NCI-H1092 treated with DMSO at 0.1 percent for 48 hours (cell line): ENCODE measurements at regions not wholly inside any gene's neighbourhood (a gene's known extent, or its start where the extent isn't known, plus 50 kb on each side); places are given as distances from the start of the nearest gene placed in this dataset.

ENCODE experiments used
- DNase-seq: peaks from one replicate; lab custom pipeline; 2025; lab: John Stamatoyannopoulos, UW

- DNase-seq = no peak
Measured at GRCh38 chr10:70966646-70967553, 78.5 kb upstream of the PCBD1 start.

DNA sequence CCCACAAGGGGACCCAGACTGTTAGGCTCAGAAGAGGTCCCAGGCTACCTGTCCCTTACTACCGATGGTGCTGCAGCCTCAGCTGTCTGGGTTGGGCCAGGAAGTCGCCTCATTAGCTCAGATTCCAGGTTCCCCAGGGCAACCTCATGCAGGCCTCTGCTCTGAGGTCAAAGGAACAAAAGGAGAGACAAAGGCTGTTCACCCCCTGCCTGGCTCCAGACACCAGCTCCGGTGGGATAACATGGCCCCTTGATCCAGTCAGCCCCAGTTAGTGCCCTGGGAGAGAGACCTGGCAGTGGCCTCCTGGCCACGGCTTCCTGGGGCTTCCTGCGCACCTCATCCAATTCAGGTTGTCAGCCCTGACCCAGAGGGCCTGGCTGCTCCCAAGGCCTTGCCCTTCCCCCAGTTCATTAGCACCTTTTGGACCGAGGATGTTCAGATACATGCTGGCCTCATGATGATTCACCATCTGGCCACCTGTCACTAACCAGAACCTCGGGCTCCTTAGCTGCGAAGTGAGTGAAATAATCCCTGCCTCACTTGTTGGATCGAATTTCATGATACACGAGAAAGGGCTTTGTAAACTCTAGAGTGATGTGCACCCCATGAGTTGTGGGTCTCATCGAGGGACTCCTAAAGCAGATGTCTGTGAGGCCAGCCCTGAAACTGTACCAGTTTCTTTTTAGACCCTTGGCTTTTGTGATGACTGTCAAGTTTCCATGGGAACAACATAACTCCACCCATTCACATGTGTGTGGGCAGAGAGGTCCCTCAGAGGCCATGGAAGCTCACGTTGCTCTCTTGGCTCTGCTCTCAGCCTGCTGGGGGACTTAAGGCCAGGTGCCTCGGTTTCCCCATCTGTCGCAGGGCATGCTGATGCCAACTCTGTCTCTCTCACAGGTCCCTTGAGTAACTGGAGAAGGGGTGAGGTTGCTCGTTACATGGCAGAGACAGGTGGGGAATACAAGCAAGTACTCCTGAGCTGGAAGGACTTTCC lies 79.5 kb upstream of the PCBD1 start:
- DNase-seq = no peak

DNA sequence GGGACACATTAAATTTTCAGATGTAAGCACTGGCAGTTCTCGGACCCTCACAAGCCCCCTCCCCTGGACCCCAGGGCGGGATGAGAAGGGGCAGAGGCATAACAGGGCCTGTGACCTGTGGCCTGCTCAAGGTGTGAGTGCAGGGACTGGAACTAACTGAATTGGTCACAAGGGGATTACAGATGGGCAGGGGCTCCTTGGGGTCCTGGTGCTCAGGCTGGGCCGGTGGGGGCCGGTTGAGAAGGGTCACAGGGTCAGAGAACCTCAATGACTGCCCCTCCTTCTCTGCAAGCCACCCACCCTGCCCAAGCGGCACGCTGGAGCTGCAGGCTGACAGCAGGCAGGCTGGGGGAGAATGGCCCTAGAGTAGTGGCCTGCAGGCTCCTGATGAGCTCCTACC lies 80.8 kb upstream of the PCBD1 start:
- DNase-seq = no peak

- DNase-seq = no peak
Measured at GRCh38 chr10:70970830-70971229, 82.5 kb upstream of the PCBD1 start.

- DNase-seq = no peak
Measured at GRCh38 chr10:70973275-70973674, 84.9 kb upstream of the PCBD1 start.

- no peak for DNase-seq
Measured at GRCh38 chr10:70974351-70974901, 86.1 kb upstream of the PCBD1 start.

GRCh38 chr10:70974920-70975319 lies 86.6 kb upstream of the PCBD1 start:
- DNase-seq = no peak

GRCh38 chr10:70976063-70976695 lies 87.8 kb upstream of the PCBD1 start:
- no peak for DNase-seq

GRCh38 chr10:70977625-70978024 lies 89.3 kb upstream of the PCBD1 start:
- DNase-seq = no peak

GRCh38 chr10:70978181-70978580 lies 89.8 kb upstream of the PCBD1 start:
- no peak for DNase-seq

DNA sequence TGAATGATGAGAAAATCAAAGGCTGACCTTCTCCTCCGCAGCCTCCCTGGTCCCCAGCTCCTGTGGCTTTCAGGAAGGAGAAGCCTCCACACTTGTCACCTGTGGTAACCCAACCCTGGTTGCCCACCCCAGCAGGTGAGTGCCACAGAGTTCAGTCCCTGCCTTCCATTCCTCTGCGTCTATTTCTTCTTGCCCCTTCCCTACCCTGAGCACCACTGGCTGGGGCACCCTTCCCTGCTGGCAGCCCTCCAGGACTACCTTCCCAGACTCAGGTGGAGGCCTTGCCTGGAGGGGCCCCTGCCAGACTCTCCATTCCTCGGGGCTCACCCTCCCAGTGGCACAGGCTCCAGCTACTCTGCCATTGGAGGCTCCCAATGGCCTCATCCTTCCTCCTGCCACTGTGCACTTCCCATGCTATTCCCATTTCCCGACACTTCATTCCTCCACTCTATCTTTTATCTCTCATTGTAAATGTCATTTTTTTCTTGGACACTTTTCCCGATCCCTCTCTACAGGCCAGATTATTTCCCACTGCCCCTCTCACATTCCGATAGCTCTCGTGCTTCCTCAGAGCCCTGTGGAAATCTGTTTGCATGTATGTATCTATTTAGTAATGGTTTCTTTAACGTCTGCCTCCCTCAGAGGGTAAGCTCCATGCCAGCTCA lies 90.6 kb upstream of the PCBD1 start:
- no peak for DNase-seq

DNA sequence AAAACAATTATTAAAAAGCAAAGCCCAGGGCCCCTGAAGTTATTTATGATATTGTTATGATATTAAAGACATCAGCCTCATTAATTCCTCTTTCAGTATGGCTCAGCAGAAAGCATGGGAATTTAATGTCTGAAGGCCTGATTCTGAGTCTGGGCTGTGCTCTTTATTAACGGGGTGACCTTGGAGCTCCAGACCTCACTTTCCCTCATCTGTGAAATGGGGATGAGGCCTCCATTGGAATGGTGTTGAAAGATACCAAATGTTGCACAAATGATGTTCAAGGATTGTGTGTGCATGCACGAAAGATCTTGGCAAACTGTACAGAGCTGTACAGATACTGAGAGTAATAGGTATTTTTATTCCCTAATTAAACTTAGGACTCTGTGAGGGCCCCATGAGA lies 92.3 kb upstream of the PCBD1 start:
- DNase-seq = no peak

GRCh38 chr10:70981171-70981836 lies 92.9 kb upstream of the PCBD1 start:
- no peak for DNase-seq

DNA sequence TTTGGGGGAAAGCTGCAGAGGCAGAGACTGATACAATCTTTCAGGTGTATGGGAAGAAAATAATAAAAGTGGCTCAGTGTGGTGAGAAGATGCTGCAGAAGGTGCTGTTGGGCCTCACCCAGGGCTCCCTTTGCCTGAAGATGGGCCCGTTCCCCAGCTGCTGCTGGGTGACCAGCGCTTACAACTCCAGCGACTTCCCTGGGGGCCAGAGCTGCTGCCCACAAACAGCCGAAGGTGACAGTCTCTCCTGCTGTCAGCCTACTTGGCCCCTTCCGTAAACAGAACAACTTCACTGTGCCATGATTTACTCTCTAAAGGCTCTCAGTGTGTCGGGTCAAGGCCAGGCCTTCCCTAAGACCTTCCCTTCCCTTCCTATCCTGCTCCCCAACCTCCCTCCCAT lies 93.6 kb upstream of the PCBD1 start:
- no peak for DNase-seq

- DNase-seq = no peak
Measured at GRCh38 chr10:70982443-70982842, 94.1 kb upstream of the PCBD1 start.

DNA sequence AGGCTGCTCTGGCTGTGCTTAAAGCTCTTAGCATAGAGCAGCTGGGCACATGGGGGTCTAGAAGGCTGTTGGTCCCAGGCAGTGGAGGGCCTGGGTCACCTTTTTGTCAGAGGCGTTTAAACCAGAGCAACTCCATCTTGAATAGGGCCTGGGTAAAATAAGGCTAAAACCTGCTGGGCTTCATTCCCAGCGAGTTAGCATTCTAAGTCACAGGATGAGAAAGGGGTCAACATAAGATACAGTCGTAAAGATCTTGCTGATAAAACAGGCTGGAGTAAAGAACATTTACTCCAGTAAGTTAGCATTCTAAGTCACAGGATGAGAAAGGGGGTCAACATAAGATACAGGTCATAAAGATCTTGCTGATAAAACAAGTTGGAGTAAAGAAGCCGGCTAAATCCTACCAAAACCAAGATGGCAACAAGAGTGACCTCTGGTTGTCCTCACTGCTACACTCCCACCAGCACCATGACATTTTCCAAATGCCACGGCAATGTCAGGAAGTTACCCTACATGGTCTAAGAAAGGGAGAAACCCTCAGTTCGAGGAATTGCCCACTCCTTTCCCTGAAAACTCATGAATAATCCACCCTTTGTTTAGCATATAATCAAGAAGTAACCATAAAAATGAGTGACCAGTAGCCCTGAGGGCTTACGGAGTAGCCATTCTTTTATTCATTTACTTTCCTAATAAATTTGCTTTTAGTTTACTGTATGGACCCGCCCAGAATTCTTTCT lies 96.8 kb upstream of the PCBD1 start:
- no peak for DNase-seq

- no peak for DNase-seq
Measured at GRCh38 chr10:70985824-70986622, 97.7 kb upstream of the PCBD1 start.

DNA sequence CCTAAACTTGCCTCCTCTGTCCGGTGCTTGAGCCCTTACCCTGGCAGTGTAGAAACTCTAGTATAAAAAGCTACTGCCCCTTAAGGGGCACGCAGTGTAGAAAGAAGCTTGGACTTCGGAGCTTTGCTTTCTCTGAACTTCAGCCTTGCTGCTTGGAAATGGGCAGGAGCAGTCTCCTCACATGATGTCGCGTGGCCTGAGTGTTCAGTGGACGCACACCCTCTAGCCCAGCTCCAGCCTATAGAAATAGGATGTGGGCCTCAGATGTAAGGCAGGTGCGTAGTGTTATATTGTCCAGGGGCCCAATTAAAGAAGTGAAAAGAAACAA lies 98.2 kb upstream of the PCBD1 start:
- no peak for DNase-seq

GRCh38 chr10:70987396-70988130 lies 99.2 kb upstream of the PCBD1 start:
- no peak for DNase-seq
